HG02884 (cell line): ENCODE measurements at regions not wholly inside any gene's neighbourhood (a gene's known extent, or its start where the extent isn't known, plus 50 kb on each side); places are given as distances from the start of the nearest gene placed in this dataset.

Source experiments
- ATAC-seq: cut with Tn5 transposase; IDR thresholded peaks from one replicate; pipeline ENCODE4 v1.9.1; 2021; ENCODE audit warnings: mild to moderate bottlenecking, moderate library complexity; ENCODE audit not compliant: unreplicated experiment

- ATAC-seq, result no peak
Measured at GRCh38 chr3:107008213-107008612, 369.0 kb upstream of the CCDC54 start.

- no peak for ATAC-seq
Measured at GRCh38 chr3:107013641-107014040, 363.6 kb upstream of the CCDC54 start.

GRCh38 chr3:107024551-107025026 is 352.6 kb upstream of the CCDC54 start:
- ATAC-seq, result no peak

- ATAC-seq, result no peak
Measured at GRCh38 chr3:107025961-107026360, 351.3 kb upstream of the CCDC54 start.

GRCh38 chr3:107028086-107028485 is 349.2 kb upstream of the CCDC54 start:
- no peak for ATAC-seq

GRCh38 chr3:107028626-107029025 is 348.6 kb upstream of the CCDC54 start:
- ATAC-seq, result no peak

- no peak for ATAC-seq
Measured at GRCh38 chr3:107032111-107032510, 345.1 kb upstream of the CCDC54 start.

GRCh38 chr3:107034142-107034541 is 343.1 kb upstream of the CCDC54 start:
- ATAC-seq, result no peak

GRCh38 chr3:107035176-107035575 is 342.1 kb upstream of the CCDC54 start:
- no peak for ATAC-seq

- no peak for ATAC-seq
Measured at GRCh38 chr3:107044677-107045076, 332.6 kb upstream of the CCDC54 start.

- ATAC-seq, result no peak
Measured at GRCh38 chr3:107045791-107046190, 331.4 kb upstream of the CCDC54 start.

GRCh38 chr3:107055181-107055942 is 321.9 kb upstream of the CCDC54 start:
- ATAC-seq, result no peak

- no peak for ATAC-seq
Measured at GRCh38 chr3:107061466-107061865, 315.8 kb upstream of the CCDC54 start.

- no peak for ATAC-seq
Measured at GRCh38 chr3:107062310-107062709, 314.9 kb upstream of the CCDC54 start.

GRCh38 chr3:107062787-107063186 is 314.5 kb upstream of the CCDC54 start:
- ATAC-seq, result no peak

GRCh38 chr3:107063351-107063750 is 313.9 kb upstream of the CCDC54 start:
- no peak for ATAC-seq

GRCh38 chr3:107064405-107065060 is 312.7 kb upstream of the CCDC54 start:
- ATAC-seq, result peak; percentile 79

GRCh38 chr3:107065094-107065861 is 312.0 kb upstream of the CCDC54 start:
- no peak for ATAC-seq

- no peak for ATAC-seq
Measured at GRCh38 chr3:107067421-107067820, 309.8 kb upstream of the CCDC54 start.

GRCh38 chr3:107068980-107069379 is 308.3 kb upstream of the CCDC54 start:
- no peak for ATAC-seq

- no peak for ATAC-seq
Measured at GRCh38 chr3:107076946-107077345, 300.3 kb upstream of the CCDC54 start.

GRCh38 chr3:107077391-107077790 is 299.8 kb upstream of the CCDC54 start:
- no peak for ATAC-seq
